ENCODE measurements at regions not wholly inside any gene's neighbourhood (a gene's known extent, or its start where the extent isn't known, plus 50 kb on each side); places are given as distances from the start of the nearest gene placed in this dataset.

DNA sequence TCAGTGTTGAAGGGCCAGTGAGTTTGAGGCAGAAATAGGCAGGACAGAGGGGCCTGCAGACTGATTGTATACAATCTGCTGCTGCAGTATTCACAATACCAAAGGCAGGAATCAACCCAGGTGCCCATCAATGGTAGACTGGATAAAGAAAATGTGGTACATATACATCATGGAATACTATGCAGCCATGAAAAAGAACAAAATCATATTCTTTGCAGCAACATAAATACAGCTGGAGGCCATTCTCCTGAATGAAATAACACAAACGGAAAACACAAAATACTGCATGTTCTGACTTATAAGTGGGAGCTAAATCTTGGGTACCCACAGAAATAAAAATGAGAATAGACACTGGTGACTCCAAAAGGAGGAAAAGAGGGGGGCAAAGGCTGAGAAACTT, 485.1 kb downstream of the XYLT1 start:
- peaks cover 0 to 3% of the 10 kb centered on the region in 2 donors for H3K9me3 Mint-ChIP-seq
- H3K4me3 Mint-ChIP-seq = no peak overlapping the region
- no peaks in the 10 kb centered on the region for H3K4me1 ChIP-seq (ENCODE audit: control insufficient read depth, insufficient read depth, low read length)
- peaks cover 18 to 29% of the 10 kb centered on the region in 2 donors for H3K4me1 Mint-ChIP-seq
- no peak for DNase-seq
- no CpG with 5 or more reads among the region's 1 CpG for WGBS (ENCODE audit: insufficient coverage)
- peak overlapping the region; percentile 85 to 89 for H3K27ac Mint-ChIP-seq
- peak overlapping the region; percentile 57 for H3K27ac ChIP-seq (ENCODE audit: low read length)
- H3K36me3 ChIP-seq (ENCODE audit: control insufficient read depth, insufficient read depth, low read length) = no peaks in the 10 kb centered on the region
- H3K36me3 Mint-ChIP-seq = peaks cover 7% of the 10 kb centered on the region
- H3K27me3 ChIP-seq (ENCODE audit: control insufficient read depth, insufficient read depth, low read length) = no peaks in the 10 kb centered on the region
- ATAC-seq = no peak
- H3K9me3 ChIP-seq (ENCODE audit: control insufficient read depth, insufficient read depth, low read length) = no peaks in the 10 kb centered on the region
- intact Hi-C loops (cut with micrococcal nuclease) = no loop called here
- H3K4me3 ChIP-seq (ENCODE audit: low read length) = no peak overlapping the region
- TF ChIP-seq, protein P1, sequence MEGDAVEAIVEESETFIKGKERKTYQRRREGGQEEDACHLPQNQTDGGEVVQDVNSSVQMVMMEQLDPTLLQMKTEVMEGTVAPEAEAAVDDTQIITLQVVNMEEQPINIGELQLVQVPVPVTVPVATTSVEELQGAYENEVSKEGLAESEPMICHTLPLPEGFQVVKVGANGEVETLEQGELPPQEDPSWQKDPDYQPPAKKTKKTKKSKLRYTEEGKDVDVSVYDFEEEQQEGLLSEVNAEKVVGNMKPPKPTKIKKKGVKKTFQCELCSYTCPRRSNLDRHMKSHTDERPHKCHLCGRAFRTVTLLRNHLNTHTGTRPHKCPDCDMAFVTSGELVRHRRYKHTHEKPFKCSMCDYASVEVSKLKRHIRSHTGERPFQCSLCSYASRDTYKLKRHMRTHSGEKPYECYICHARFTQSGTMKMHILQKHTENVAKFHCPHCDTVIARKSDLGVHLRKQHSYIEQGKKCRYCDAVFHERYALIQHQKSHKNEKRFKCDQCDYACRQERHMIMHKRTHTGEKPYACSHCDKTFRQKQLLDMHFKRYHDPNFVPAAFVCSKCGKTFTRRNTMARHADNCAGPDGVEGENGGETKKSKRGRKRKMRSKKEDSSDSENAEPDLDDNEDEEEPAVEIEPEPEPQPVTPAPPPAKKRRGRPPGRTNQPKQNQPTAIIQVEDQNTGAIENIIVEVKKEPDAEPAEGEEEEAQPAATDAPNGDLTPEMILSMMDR (IDR thresholded peaks at IDR 0.05) = no peak
- no peaks in the 10 kb centered on the region for H3K27me3 Mint-ChIP-seq (ENCODE audit: low read depth in 2 of 2)

DNA sequence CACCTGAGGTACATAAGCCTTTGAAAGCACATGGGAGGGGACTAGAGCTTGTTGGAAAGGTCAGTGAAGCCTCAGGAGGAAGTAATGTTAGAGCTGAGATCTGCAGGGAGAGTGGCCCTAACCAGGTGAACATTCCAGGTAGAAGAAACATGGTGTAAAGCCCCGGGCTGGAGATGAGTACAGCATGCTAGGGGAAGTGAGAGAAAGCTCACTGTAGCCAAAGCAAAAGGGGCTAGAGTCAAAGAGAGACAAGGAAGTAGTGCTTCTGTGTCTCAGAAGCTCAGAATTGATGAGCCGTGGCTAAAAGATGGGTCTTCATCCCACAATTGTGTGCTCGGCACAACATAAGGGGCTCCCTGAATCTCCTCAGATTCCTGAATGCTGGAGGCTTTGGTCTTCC, 481.8 kb downstream of the XYLT1 start:
- H3K27ac ChIP-seq (ENCODE audit: low read length) = no peak overlapping the region
- peaks cover 0 to 3% of the 10 kb centered on the region in 2 donors for H3K9me3 Mint-ChIP-seq
- H3K4me3 ChIP-seq (ENCODE audit: low read length) = no peak overlapping the region
- H3K36me3 Mint-ChIP-seq = peaks cover 7% of the 10 kb centered on the region
- WGBS (ENCODE audit: insufficient coverage) = 75% methylated on average over 3 of the region's 3 CpGs
- no peaks in the 10 kb centered on the region for H3K36me3 ChIP-seq (ENCODE audit: control insufficient read depth, insufficient read depth, low read length)
- H3K9me3 ChIP-seq (ENCODE audit: control insufficient read depth, insufficient read depth, low read length) = no peaks in the 10 kb centered on the region
- TF ChIP-seq, protein P1 (IDR thresholded peaks at IDR 0.05) = no peak
- intact Hi-C loops (cut with micrococcal nuclease) = no loop called here
- H3K27me3 ChIP-seq (ENCODE audit: control insufficient read depth, insufficient read depth, low read length) = no peaks in the 10 kb centered on the region
- H3K4me1 ChIP-seq (ENCODE audit: control insufficient read depth, insufficient read depth, low read length) = peaks cover 14% of the 10 kb centered on the region
- ATAC-seq (no peak), DNase-seq (no peak)
- H3K27me3 Mint-ChIP-seq (ENCODE audit: low read depth in 2 of 2) = no peaks in the 10 kb centered on the region
- no peak overlapping the region for H3K27ac Mint-ChIP-seq
- H3K4me1 Mint-ChIP-seq = peaks cover 32 to 42% of the 10 kb centered on the region in 2 donors
- no peak overlapping the region for H3K4me3 Mint-ChIP-seq

GRCh38 chr16:16989368-16989767, 481.4 kb downstream of the XYLT1 start:
- no peaks in the 10 kb centered on the region for H3K27me3 ChIP-seq (ENCODE audit: control insufficient read depth, insufficient read depth, low read length)
- DNase-seq = no peak
- H3K36me3 Mint-ChIP-seq = peaks cover 7% of the 10 kb centered on the region
- no peaks in the 10 kb centered on the region for H3K9me3 ChIP-seq (ENCODE audit: control insufficient read depth, insufficient read depth, low read length)
- no peak overlapping the region for H3K27ac Mint-ChIP-seq
- H3K9me3 Mint-ChIP-seq = peaks cover 0 to 3% of the 10 kb centered on the region in 2 donors
- H3K36me3 ChIP-seq (ENCODE audit: control insufficient read depth, insufficient read depth, low read length) = no peaks in the 10 kb centered on the region
- 93% methylated on average over 4 of the region's 4 CpGs for WGBS (ENCODE audit: insufficient coverage)
- peaks cover 16% of the 10 kb centered on the region for H3K4me1 ChIP-seq (ENCODE audit: control insufficient read depth, insufficient read depth, low read length)
- no peak overlapping the region for H3K4me3 ChIP-seq (ENCODE audit: low read length)
- intact Hi-C loops (cut with micrococcal nuclease) = no loop called here
- H3K27ac ChIP-seq (ENCODE audit: low read length) = no peak overlapping the region
- H3K4me3 Mint-ChIP-seq = no peak overlapping the region
- H3K27me3 Mint-ChIP-seq (ENCODE audit: low read depth in 2 of 2) = no peaks in the 10 kb centered on the region
- peaks cover 31 to 41% of the 10 kb centered on the region in 2 donors for H3K4me1 Mint-ChIP-seq
- TF ChIP-seq, protein P1 (IDR thresholded peaks at IDR 0.05) = no peak
- no peak for ATAC-seq

DNA sequence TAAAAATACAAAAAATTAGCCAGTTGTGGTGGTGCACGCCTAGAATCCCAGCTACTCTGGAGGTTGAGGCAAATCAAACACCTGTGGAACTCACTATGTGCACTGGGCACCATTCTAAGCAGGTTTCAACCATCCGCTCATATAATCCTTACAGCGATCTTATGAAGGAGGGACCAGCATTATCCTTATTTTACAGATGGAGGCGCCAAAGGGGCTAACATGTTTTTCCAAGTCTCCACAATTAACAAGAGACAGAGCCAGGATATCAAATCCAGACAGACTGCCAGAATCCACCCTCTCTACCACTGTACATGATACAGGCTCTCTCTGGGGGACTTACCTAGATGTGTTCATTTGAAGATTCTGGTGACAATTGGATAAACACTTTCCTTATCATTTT, 479.0 kb downstream of the XYLT1 start:
- Histone ChIP-seq H3K4me1 (ENCODE audit: control insufficient read depth, insufficient read depth, low read length) (peaks cover 16% of the 10 kb centered on the region), H3K9me3 (ENCODE audit: control insufficient read depth, insufficient read depth, low read length) (no peaks in the 10 kb centered on the region), H3K4me3 (ENCODE audit: low read length) (no peak overlapping the region), H3K36me3 (ENCODE audit: control insufficient read depth, insufficient read depth, low read length) (no peaks in the 10 kb centered on the region), H3K27me3 (ENCODE audit: control insufficient read depth, insufficient read depth, low read length) (no peaks in the 10 kb centered on the region), H3K27ac (ENCODE audit: low read length) (no peak overlapping the region)
- H3K4me1 Mint-ChIP-seq = peaks cover 17 to 25% of the 10 kb centered on the region in 2 donors
- TF ChIP-seq, protein P1 (IDR thresholded peaks at IDR 0.05) = no peak
- H3K4me3 Mint-ChIP-seq = no peak overlapping the region
- H3K9me3 Mint-ChIP-seq = no peaks in the 10 kb centered on the region
- WGBS (ENCODE audit: insufficient coverage) = 96% methylated on average over 4 of the region's 4 CpGs
- H3K27ac Mint-ChIP-seq = peak overlapping the region in 1 of 2 donors; percentile 62
- intact Hi-C loops (cut with micrococcal nuclease) = loop anchor here (2.0 kb wide), 1 partner anchor 21 kb away; no protein-coding TSS in a partner anchor
- no peaks in the 10 kb centered on the region for H3K27me3 Mint-ChIP-seq (ENCODE audit: low read depth in 2 of 2)
- ATAC-seq (no peak), DNase-seq (no peak)
- no peaks in the 10 kb centered on the region for H3K36me3 Mint-ChIP-seq

All from natural killer cell (primary cell).